Smooth muscle cell (in vitro differentiated cells): ENCODE measurements at regions not wholly inside any gene's neighbourhood (a gene's known extent, or its start where the extent isn't known, plus 50 kb on each side); places are given as distances from the start of the nearest gene placed in this dataset.

Source experiments
- DNase-seq: peaks from one replicate; lab custom pipeline; 2025; ENCODE audit not compliant: unreplicated experiment; lab: John Stamatoyannopoulos, UW
- H2AFZ ChIP-seq: fragments of 200-600 bp; sonication (generic); 2 replicates; pipeline ENCODE4 v1.6.0; 2016; ENCODE audit warnings: antibody characterized with exemption, low read depth, mild to moderate bottlenecking
- H3F3A ChIP-seq: fragments of 200-600 bp; sonication (generic); 2 replicates; pipeline ENCODE4 v1.6.0; 2017; ENCODE audit warnings: antibody characterized with exemption, low read depth
- H3K27ac ChIP-seq: fragments of 200-600 bp; sonication (generic); 2 replicates; pipeline ENCODE4 v1.5.1; 2016; ENCODE audit warnings: low read depth, mild to moderate bottlenecking
- H3K27me3 ChIP-seq: fragments of 200-600 bp; sonication (generic); 2 replicates; pipeline ENCODE4 v1.6.1; 2016; ENCODE audit warnings: low read depth, mild to moderate bottlenecking
- H3K36me3 ChIP-seq: fragments of 200-600 bp; sonication (generic); 2 replicates; pipeline ENCODE4 v1.5.1; 2016; ENCODE audit warnings: low read depth
- H3K4me1 ChIP-seq: fragments of 200-600 bp; sonication (generic); 2 replicates; pipeline ENCODE4 v1.5.1; 2016; ENCODE audit warnings: low read depth
- H3K4me2 ChIP-seq: fragments of 200-600 bp; sonication (generic); 2 replicates; pipeline ENCODE4 v1.6.0; 2016; ENCODE audit warnings: mild to moderate bottlenecking
- H3K4me3 ChIP-seq: fragments of 200-600 bp; sonication (generic); 2 replicates; pipeline ENCODE4 v1.5.1; 2016; ENCODE audit warnings: mild to moderate bottlenecking
- H3K79me2 ChIP-seq: fragments of 200-600 bp; sonication (generic); 2 replicates; pipeline ENCODE4 v1.6.0; 2016; ENCODE audit warnings: low read depth, mild to moderate bottlenecking
- H3K9ac ChIP-seq: fragments of 200-600 bp; sonication (generic); 2 replicates; pipeline ENCODE4 v1.6.0; 2016; ENCODE audit warnings: low read depth
- H3K9me3 ChIP-seq: fragments of 200-600 bp; sonication (generic); replicated peaks from 2 replicates; pipeline ENCODE4 v1.5.1; 2016; ENCODE audit warnings: low read depth
- H4K20me1 ChIP-seq: fragments of 200-600 bp; sonication (generic); 2 replicates; pipeline ENCODE4 v1.6.0; 2016; ENCODE audit warnings: low read depth
- WGBS: methylation state at CpG from one replicate; pipeline ENCODE4 v1.1.7; 2016; ENCODE audit warnings: low lambda C conversion rate; 5-methylcytosine and 5-hydroxymethylcytosine counted together
- TF ChIP-seq, protein P1 (sequence below): fragments of 200-600 bp; sonication (generic); IDR thresholded peaks from 2 replicates; pipeline ENCODE4 v1.5.1; 2017; ENCODE audit warnings: borderline replicate concordance, mild to moderate bottlenecking, antibody characterized with exemption; ENCODE audit not compliant: insufficient read depth, poor library complexity, severe bottlenecking

- H3K27me3 ChIP-seq = no peaks in the 10 kb centered on the region
- no peak overlapping the region for H3K9ac ChIP-seq
- no peaks in the 10 kb centered on the region for H3K4me1 ChIP-seq
- no peaks in the 10 kb centered on the region for H4K20me1 ChIP-seq
- no peaks in the 10 kb centered on the region for H3K9me3 ChIP-seq
- no peaks in the 10 kb centered on the region for H3K79me2 ChIP-seq
- TF ChIP-seq, protein P1, sequence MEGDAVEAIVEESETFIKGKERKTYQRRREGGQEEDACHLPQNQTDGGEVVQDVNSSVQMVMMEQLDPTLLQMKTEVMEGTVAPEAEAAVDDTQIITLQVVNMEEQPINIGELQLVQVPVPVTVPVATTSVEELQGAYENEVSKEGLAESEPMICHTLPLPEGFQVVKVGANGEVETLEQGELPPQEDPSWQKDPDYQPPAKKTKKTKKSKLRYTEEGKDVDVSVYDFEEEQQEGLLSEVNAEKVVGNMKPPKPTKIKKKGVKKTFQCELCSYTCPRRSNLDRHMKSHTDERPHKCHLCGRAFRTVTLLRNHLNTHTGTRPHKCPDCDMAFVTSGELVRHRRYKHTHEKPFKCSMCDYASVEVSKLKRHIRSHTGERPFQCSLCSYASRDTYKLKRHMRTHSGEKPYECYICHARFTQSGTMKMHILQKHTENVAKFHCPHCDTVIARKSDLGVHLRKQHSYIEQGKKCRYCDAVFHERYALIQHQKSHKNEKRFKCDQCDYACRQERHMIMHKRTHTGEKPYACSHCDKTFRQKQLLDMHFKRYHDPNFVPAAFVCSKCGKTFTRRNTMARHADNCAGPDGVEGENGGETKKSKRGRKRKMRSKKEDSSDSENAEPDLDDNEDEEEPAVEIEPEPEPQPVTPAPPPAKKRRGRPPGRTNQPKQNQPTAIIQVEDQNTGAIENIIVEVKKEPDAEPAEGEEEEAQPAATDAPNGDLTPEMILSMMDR = no peak
- H3K36me3 ChIP-seq = no peaks in the 10 kb centered on the region
- 80% methylated on average over 7 of the region's 7 CpGs for WGBS
- no peak overlapping the region for H3K27ac ChIP-seq
- no peaks in the 10 kb centered on the region for H3F3A ChIP-seq
- no peak for DNase-seq
- no peak overlapping the region for H2AFZ ChIP-seq
- H3K4me3 ChIP-seq = no peak overlapping the region
- no peak overlapping the region for H3K4me2 ChIP-seq
Measured at GRCh38 chr2:150997702-150998440, 263.8 kb downstream of the RBM43 start.

DNA sequence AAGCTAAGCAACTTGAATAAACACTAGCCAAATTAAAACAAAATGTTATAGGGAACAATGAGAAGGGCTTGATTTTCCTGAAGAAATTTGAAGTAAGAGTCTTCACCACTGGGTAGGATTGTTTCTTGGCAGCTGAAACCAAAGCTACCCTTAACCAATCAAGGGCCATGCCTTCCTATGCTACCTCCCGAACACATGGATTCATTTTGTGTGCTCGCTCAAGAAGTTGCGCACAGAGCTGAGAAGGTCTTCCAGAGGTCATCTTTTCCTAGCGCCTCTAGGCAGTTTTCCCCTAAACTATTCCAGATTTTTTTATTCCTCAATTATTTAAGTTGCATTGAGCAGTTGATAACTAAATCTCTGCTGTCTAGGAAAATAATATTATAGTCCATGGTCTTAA, 264.6 kb downstream of the RBM43 start:
- no peaks in the 10 kb centered on the region for H3K27me3 ChIP-seq
- no peaks in the 10 kb centered on the region for H3K4me1 ChIP-seq
- no peak overlapping the region for H2AFZ ChIP-seq
- H3K79me2 ChIP-seq = no peaks in the 10 kb centered on the region
- H4K20me1 ChIP-seq = no peaks in the 10 kb centered on the region
- no peak overlapping the region for H3K4me2 ChIP-seq
- H3K27ac ChIP-seq = no peak overlapping the region
- no peaks in the 10 kb centered on the region for H3F3A ChIP-seq
- H3K9me3 ChIP-seq = no peaks in the 10 kb centered on the region
- TF ChIP-seq, protein P1 = no peak
- H3K4me3 ChIP-seq = no peak overlapping the region
- H3K9ac ChIP-seq = no peak overlapping the region
- DNase-seq = no peak
- H3K36me3 ChIP-seq = no peaks in the 10 kb centered on the region
- 94% methylated on average over 4 of the region's 4 CpGs for WGBS

DNA sequence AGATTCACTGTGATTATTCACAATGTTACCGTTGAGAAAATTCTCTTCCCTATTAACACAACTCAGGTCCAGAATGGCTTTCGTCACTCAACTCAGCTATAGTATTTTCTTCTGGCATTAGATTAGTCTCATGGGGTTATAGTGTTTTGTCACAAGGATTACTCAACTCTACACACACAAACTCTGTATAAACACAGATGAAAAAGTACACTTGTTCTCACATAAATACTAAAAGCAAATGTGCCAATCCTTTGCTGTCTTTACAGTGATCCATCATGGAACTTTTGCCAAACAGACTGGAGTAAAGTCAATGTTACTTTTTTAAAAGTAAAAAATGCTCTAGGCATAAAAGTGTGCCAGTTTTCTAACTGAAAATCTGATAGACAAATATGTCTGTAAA, 267.6 kb downstream of the RBM43 start:
- Histone ChIP-seq H3K9ac (no peak overlapping the region), H3K79me2 (no peaks in the 10 kb centered on the region), H3K4me1 (no peaks in the 10 kb centered on the region), H3K4me2 (no peak overlapping the region), H4K20me1 (no peaks in the 10 kb centered on the region), H3K36me3 (no peaks in the 10 kb centered on the region), H3K27me3 (no peaks in the 10 kb centered on the region), H3K27ac (no peak overlapping the region), H3F3A (no peaks in the 10 kb centered on the region), H3K4me3 (no peak overlapping the region), H2AFZ (no peak overlapping the region), H3K9me3 (peaks cover under 1% of the 10 kb centered on the region)
- DNase-seq = no peak
- 57% methylated on average over 2 of the region's 2 CpGs for WGBS
- TF ChIP-seq, protein P1 = no peak

- H3K4me1 ChIP-seq = no peaks in the 10 kb centered on the region
- H3K27ac ChIP-seq = no peak overlapping the region
- H4K20me1 ChIP-seq = no peaks in the 10 kb centered on the region
- no peak overlapping the region for H3K9ac ChIP-seq
- TF ChIP-seq, protein P1 = no peak
- no peak overlapping the region for H2AFZ ChIP-seq
- no peak overlapping the region for H3K4me3 ChIP-seq
- no peaks in the 10 kb centered on the region for H3K27me3 ChIP-seq
- H3F3A ChIP-seq = no peaks in the 10 kb centered on the region
- H3K9me3 ChIP-seq = peaks cover 3% of the 10 kb centered on the region
- no peak overlapping the region for H3K4me2 ChIP-seq
- no peaks in the 10 kb centered on the region for H3K36me3 ChIP-seq
- no peaks in the 10 kb centered on the region for H3K79me2 ChIP-seq
- no peak for DNase-seq
- WGBS = 94% methylated on average over 1 of the region's 1 CpG
Measured at GRCh38 chr2:150989969-150990368, 271.7 kb downstream of the RBM43 start.
